ENCODE measurements at regions not wholly inside any gene's neighbourhood (a gene's known extent, or its start where the extent isn't known, plus 50 kb on each side); places are given as distances from the start of the nearest gene placed in this dataset.
"Not testable (repeated sequence)": the region's sequence is repeated elsewhere in the genome, so short reads cannot be mapped to it uniquely, and the experiment has no call there.

DNA sequence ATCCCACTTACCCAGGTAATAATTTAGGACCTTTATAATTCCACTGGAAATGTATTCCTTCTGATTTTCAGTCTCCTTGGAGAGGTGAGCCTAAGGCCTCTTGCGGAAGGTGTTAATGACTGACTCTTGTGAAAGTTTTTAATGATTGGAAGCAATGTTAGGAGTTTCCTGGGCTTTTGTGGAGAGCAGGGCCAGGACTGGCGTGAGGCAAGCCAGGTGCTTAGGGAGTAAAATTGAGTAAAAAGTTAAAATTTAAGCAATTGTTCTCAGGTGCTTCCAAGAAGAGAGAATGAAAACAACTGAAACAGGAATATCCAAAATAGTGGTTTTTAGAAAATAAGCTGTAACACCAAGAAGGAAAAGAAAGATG lies 130.6 kb upstream of the TGFBR2 start:
- DNase-seq = no peak

DNA sequence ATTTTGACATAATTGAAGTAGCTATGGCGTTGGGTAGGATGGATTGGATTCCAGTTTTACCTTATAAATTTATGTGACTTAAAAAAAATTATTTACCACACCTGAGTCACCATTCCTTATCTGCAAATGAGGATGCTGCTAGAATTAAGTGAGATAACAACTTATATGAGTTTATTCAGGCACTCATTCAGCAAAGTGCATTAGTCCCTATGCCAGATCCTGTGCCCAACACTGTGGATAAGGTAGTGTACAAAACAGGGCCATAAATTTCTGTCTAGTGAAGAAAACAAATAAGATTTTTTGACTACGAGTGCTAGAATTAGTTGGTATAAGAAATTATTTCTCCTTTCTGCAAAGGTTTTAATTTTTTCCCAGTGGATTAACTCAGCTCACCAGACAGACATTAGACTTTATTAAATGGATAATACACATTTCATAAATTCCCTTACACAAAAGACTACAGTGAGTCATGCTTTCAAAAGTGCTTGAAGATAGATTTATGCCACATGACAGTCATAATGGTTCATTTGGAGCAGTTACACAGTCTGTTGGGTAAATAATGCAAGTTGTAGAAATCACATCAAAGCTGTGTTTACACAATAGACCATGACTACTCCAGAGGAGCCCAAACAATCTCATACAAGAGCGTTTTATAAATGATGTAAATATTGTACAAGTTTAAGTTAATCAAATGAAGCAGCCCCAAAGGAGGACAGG lies 129.9 kb upstream of the TGFBR2 start:
- peak; percentile 59 to 89 (median 88) for DNase-seq

DNA sequence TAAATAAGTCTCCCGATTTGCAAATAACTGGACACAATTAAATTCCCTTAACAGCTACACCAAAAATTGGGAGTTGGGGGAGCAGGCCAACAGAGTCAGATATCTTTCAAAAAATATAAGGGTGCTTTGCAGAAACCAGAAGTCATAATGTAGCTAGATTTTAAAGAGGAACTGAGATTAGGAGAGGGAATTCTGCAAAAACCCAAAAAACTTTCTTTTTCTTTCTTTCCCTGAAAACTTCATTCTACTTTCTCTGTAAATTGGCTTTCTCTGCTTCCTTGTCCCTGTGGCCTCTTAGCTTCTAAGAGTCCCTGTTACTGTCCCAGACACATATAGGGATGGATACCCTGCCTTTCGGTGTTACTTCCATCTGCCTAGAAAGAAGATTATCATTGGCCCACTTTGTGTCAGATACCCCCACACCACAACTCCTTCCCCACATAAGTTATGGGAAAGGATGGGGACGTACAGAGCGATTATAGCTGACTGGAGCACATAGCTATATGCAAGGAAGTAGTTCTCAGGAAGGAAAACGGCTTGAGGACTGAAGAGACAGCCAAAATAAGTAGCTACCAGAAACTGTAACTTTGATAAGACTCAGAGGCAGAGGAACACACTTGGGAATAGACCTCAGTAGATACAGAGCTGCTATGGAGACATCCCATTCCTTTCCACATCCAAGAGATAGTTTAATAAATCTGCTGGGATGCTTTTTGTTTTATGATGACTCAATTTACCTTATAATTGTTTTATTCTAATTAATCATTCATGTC lies 129.1 kb upstream of the TGFBR2 start:
- DNase-seq = peak in 2 of 3 donors; percentile 66 to 67

DNA sequence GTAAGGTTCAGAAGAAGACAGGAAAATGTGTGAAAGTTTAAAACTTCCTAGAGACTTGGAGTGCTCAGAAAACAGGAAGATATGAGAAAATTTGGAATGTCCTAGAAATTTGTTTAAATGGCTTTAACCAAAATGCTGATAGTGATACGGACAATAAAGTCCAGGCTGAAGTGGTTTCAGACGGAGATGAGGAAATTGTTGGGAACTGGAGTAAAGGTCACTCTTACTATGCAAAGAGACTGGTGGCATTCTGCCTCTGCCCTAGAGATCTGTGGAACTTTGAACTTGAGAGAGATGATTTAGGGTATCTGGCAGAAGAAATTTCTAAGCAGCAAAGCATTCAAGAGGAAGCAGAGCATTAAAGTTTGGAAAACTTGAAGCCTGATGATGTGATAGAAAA lies 126.7 kb upstream of the TGFBR2 start:
- DNase-seq = peak in 2 of 3 donors; percentile 43 to 44

DNA sequence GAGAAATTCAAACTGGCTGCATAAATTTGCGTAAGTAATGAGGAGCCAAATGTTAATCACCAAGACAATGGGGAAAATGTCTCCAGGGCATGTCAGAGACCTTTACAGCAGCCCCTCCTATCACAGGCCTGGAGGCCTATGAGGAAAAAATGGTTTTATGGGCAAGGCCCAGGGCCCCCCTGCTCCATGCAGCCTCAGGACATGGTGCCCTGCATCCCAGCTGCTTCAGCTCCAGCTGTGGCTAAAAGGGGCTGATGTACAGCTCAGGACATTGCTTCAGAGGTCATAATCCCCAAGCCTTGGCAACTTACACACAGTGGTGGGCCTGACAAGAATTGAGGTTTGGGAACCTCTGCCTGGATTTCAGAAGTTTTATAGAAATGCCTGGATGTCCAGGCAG lies 126.2 kb upstream of the TGFBR2 start:
- DNase-seq = not testable (repeated sequence)

DNA sequence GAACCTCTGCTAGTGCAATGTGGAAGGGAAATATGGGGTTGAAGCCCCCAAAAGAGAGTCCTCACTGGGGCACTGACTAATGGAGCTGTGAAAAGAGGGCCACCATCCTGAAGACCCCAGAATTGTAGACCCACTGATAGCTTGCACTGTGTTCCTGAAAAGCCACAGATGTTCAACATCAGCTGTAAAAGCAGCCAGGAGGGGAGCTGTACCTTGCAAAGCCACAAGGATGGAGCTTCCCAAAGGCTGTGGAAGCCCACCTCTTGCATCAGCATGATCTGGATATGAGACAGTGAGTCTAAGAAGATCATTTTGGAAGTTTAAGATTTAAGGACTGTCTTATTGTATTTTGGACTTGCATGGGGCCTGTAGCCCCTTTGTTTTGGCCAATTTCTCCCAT lies 125.8 kb upstream of the TGFBR2 start:
- DNase-seq = no peak

DNA sequence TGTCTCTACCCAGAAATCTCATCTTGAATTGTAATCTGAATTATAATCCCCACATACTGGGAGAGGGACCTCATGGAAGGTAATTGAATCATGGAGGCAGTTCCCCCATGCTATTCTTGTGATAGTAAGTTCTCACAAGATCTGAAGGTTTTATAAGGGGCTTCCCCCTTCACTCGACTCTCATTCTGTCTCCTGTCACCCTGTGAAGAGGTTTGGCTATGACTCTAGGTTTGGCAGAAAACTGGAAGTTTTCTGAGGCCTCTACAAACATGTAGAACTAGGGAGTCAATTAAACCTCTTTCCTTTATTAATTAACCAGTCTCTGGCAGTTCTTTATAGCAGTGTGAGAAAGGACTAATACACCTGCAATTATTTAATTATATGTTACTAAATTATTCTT lies 125.2 kb upstream of the TGFBR2 start:
- no peak for DNase-seq

DNA sequence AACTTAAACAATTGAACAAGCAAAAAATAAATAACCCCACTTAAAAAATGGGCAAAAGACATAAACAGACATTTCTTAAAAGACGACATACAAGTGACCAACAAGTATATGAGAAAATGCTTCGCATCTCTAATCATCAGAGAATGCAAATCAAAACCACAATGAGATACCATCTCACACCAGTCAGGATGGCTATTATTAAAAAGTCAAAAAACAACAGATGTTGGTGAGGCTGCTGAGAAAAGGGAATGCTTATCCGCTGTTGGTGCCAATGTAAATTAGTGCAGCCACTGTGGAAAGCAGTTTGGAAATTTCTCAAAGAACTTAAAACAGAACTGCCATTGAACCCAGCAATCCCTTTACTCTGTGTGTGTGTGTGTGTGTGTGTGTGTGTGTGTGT lies 122.2 kb upstream of the TGFBR2 start:
- DNase-seq = not testable (repeated sequence)

DNA sequence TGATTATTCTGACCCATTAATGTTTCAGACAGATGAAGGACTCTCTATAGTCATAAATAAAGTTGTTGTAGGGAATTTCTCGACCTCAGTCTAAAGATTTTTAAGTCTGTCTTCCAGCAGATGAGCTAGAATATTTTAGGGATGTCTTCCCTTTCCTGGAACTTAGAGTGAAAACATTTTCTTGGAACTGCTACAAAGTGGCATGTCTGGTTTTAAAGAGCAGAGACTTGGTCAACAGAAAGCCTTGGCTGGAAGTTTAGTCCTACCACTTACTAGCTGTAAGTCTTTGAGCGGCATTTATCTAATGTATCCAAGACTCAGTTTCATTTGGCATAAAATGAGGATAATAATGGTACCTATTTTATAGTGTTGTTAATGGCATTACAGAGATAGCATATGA lies 120.0 kb upstream of the TGFBR2 start:
- no peak for DNase-seq

DNA sequence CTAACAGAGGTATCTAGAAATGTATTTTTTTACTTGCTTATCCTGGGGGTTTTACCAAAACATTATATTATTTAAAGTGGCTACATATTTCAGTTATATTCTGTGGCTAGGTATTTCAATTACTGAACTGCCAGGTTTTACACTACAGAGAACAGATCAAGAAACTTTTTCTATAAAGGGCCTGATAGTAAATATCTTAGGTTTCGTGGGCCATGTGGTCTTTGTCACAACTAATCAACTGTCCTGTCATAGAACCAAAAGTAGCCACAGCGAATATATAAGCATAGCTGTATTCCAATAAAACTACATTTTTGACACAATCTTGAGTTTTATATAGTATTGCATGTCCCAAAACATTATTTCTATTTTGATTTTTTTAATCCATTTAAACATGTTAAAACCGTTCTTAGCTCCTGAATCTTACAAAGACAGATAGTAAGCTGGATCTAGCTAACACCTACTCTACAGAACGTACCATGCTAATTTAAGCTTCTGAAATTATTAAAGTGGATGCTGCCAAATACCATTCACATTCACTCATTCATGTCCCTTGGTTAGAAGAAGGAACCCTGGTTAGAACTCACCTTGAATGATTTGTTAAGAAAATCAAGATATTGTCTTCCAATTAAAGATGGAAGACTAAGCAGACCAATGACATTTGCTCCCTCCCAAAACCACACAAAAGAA lies 118.2 kb upstream of the TGFBR2 start:
- no peak for DNase-seq

DNA sequence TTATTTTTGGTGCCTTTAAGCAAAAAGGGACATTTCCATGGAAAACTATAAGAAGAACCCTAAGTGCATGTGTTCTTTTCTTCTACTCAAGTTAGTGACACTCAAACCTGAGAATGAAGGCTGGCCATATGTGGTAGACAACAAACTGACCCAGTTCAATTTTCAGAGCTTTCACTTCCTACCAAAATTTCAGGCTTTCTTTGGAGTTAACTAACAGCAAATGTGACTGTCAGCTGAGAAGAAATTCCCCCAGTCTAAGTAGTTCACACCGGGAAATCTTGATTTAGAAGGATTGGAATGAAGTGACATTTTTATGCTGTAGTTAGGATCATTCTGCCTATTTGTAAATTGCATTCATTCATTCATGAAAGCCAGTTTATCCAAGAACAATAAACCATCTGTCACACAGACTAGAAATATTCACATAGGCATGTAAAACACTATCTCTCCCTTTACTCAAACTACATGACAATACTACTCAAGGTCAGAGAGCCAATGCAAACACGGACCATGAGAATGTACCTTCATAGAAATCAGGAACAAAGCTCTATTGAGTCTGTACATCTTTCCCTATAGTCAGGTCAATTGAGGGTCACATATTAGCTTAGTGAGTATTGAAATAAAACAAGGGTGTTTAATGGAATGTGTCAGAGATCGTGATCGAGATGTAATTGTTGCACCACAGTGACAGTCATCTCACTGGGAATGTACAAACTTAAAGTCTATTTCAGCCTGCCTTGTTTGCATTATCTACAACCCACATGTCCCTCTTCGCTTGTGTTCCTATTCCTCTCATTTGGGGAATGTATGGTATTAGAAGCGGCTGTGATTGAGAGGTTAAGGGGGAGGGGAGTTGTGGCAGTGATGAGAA lies 113.8 kb upstream of the TGFBR2 start:
- peak; percentile 37 to 71 (median 64) for DNase-seq

DNA sequence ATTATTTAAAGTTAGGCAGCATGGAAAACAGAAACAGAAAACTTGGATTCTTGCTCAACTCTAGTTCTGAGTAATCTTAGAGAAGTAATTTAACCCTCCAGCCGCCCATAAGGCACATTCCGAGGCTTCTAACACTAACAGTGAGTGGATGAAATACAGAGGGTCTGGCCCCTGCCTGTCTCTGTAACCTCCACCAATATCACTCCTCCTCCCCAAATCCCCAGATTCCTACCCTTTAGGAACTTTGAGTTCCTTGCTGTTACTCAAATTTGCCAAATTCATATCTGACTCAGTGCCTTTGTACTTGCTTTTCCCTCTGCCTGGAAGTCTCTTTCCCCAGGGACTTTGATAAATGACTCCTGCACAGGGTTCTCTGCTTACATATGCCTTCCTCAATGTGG lies 112.5 kb upstream of the TGFBR2 start:
- DNase-seq = peak; percentile 35 to 75 (median 68)

DNA sequence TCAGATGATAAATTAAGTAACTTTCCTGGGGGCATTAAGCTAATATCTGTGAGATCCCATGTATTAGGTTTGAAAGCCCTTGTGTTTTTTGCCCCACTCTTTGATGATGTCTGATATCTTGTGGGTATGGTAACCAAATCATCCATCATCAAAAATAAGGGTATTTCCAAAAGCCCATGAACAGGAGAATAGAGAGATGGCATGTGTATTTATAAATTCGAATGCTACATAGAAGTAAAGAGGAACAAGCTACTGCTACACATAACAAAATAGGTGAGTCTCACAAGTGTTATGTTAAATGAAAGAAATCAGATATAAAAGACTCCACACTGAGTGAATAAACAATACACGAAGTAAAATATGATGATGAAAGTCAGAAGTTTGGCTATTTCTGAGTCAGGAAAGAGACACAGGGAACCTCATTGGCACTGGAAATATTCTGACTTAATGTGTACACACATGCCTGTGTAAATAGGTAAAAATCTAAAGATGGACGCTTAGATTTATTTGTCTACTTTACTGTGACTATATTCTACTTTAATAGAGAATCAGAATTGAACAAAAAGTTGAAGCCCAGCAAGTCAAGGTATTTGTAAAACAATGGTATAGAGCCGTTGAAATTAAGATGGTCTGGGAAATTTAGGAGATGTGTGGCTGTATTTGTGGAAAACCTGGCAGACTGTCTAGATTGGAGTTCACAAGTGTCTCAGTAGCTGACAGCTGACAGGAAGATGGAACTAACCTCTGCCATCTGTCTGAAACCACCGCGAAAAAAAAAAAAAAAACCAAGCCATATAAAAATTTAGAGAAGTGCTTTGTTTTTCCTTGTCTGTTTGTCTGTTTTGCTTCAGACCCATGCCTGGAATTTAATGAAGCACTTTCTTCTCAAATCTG lies 111.0 kb upstream of the TGFBR2 start:
- peak; percentile 23 to 44 (median 38) for DNase-seq

DNA sequence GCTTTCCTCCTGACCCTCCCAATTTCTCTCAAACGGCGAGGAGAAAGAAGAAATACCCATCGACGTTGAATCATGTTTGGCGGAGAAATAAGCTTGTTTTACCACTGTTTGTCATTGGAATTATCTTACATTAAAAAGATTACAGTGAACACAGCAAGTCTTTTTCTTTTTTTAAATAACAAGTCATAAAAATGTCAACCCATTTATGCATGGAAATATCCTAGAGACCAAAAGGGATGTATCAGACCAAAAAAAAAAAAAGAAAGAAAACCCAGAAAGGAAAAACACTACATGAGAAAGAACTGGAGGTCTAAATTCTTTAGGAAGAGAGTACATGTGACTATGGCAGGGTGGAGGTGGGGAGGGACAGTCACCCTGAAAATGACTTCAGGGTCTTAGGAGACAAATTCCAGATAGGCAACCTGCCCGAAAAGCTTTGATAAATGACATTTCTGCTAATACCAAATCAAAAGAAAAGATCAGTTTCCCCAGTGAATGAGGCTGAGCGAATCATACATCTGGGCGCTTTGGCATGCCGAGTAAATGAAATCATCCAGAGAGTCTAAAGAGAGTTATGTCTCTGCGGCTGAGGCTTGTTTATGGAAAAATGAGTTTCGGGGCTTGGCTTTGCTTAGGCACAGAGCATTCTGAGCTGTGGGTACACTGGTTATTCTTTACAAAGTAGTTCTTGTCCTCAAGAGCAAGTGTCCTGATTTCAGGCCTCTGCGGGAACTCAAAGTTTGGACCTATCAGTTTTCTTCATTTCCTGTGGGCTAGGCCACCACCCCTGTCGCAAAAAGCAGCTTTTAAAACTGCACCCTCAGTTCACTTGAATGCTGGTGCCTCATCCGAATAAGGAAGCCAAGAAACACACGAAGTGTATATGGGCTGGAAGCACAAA lies 110.1 kb upstream of the TGFBR2 start:
- DNase-seq = no peak

DNA sequence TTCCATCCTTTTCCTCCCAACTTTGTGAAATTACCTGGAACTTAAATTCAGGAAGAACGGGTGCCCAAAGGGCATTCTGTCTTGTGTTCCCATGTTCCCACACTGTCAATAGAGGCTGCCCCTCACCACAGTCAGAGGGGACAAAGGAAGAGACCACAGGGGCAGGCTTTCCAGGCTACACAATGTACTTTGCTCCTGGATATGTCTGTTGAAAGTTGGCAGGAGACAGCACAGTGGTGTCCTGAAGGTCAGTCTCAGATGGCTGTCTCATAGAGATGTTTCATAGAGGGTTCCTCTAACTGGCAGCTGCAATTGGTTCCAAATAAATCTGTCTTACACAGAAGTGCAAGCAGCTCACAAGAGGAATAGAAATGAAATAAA lies 107.8 kb upstream of the TGFBR2 start:
- no peak for DNase-seq

DNA sequence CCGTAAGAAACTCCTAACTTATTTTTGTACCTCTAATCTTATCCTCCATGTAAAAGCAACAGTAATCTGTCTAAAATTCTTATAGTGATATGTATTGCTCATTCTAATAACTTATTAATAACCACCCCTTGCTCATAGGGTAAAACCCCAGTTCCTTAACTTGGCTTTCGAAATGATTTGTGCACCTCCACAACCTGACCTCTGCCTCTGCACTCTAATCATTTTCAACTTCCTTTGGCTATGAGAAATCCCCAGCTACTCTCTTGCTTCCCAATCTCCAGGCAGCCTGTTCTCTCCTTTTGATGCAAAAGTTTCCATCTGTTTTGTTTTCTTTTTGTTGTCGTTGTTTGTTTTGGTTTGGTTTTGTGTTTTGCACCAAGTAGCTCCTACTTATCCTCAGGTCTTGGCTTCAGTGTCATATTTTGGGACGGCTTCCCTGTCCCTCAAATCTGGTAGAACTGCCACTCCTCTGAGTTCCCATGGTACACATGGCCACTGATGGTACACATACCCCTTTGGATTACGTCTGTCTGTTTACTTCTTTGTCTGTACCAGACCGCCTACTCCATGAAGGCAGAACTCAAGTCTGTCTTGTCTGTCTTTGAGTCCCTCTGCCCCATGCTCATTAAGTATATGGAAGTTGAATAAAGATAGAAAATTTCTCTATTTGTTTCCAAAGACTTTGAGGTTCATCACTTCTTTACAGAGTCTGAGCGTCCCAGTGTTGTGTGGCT lies 105.6 kb upstream of the TGFBR2 start:
- DNase-seq = peak; percentile 33 to 47 (median 44)

DNA sequence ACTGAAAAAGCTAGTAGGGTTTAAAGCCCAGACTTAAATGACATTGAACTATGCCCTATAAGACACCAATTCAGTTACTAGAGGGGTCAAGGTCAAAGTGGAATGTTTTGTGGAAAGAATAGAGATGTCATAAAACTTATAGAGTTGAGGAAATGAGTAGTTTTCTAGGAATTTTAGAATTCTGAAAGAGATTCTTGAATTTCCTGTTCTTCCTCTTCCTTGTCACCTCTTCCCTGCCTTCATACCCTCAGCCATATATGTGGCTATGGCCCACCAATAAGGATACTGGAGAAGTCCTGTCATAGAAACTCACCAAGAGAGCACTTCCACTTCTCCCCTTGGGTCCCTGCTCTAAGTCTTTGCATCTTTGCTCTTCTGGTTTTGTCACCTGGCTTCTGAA lies 104.9 kb upstream of the TGFBR2 start:
- DNase-seq = no peak

DNA sequence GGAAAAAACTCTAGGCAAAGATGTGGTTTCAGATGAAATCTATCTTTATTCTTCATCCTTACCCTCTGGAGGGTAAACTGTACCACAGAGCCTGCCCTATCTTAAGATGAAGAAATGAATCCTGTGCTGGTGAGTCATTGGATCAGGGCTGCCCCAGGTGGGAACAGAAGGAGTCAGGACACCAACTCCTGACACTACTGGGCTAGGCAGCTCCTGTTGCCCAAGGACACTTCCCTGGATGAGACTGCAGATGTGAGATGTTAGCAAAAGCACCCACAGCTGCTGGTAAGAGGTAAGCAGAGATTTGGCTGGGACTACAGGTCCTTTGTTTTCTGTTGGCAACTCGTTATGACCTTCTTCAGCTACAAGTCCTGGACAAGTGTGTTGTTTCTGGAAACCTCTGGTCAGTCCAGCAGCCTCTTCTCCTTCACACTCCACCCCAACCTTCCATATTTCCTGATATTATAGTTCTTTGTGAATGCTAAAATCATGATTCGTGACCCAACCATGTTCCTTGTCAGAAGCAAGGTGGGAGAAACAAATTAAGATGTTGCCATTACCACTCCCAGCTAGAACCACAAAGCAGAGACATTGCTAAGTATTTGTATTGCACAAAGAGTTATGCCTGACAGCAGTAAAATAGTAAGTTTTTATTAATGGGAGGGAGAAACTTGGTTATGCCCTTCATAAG lies 104.2 kb upstream of the TGFBR2 start:
- DNase-seq = no peak

DNA sequence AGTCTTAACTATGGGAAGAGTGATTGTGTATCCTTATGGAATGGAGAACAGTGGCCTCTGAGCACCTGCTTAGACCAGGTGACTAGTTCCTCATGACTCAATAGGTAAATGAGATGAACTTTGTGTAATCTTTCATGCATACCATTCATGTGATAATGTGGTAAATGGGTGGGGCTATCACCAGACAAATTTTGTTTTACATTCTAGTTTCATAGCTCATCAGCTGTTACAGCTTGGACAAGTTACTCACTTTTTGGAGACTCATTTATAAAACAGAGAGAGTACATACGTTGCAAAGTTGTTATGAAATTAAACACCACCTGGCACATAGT lies 103.7 kb upstream of the TGFBR2 start:
- no peak for DNase-seq

DNA sequence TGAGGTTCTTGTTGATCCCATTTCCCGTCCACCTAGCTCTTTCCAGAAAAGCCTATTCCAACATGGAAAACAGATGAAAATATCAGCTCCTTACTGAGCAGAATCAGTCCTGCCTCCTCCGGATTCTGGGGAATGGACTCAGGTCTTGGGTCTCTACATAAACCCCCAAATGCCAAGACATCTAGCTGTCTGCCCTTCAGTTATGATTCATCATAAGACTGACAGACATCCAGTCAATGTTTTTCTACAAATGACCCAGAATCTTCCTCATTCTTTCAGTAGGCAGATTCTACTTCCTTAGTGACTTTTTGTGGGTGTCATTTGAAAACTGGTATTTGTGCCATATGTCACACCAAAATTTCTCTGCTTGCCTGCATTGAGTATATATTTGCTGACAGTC lies 103.0 kb upstream of the TGFBR2 start:
- peak; percentile 33 to 71 (median 64) for DNase-seq
